Astrocyte (in vitro differentiated cells and primary cell): ENCODE measurements at regions not wholly inside any gene's neighbourhood (a gene's known extent, or its start where the extent isn't known, plus 50 kb on each side); places are given as distances from the start of the nearest gene placed in this dataset.
A peak's percentile ranks its signal among the peaks of the same experiment; 100 is the strongest.

ENCODE experiments used
- EZH2 ChIP-seq: IDR thresholded peaks from 2 replicates; pipeline ENCODE4 v1.6.1; 2012; ENCODE audit warnings: mild to moderate bottlenecking, low read length, inconsistent platforms; ENCODE audit not compliant: insufficient read depth
- TF ChIP-seq, protein P1 (sequence below): IDR thresholded peaks from 2 replicates; pipeline ENCODE4 v1.5.1; 2011; ENCODE audit warnings: low read depth, mild to moderate bottlenecking, inconsistent platforms, low read length, moderate library complexity; ENCODE audit not compliant: insufficient read depth

DNA sequence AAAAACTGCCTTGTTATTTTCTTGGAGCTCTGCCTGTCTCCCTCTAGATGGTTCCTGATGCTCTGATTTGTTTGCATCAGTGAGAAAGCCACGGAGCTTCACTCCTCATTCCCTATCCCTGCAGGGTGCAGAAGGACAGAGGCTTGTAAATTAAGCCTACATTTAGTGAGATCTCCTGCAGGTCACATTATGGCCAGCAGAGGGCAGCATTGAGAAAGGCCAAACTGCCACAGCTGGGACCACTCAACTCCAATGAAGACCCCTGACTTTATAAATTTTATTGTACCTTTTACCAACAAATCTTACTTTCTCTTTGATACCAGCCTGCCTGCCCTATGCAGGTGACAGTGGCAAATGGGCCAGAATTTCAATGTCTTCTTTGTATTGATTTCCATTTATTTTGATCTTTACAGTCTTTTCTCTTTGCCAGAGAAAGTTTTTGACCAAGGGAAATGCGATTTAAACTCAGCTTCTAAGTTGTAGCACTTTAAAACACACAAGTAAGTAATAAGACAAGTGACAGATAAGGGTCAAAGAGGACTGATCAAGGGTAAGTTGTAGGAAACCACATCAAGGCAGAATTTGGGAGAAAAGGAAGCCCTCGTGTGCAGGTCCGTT is 1029.1 kb upstream of the KLHL29 start:
- TF ChIP-seq, protein P1, sequence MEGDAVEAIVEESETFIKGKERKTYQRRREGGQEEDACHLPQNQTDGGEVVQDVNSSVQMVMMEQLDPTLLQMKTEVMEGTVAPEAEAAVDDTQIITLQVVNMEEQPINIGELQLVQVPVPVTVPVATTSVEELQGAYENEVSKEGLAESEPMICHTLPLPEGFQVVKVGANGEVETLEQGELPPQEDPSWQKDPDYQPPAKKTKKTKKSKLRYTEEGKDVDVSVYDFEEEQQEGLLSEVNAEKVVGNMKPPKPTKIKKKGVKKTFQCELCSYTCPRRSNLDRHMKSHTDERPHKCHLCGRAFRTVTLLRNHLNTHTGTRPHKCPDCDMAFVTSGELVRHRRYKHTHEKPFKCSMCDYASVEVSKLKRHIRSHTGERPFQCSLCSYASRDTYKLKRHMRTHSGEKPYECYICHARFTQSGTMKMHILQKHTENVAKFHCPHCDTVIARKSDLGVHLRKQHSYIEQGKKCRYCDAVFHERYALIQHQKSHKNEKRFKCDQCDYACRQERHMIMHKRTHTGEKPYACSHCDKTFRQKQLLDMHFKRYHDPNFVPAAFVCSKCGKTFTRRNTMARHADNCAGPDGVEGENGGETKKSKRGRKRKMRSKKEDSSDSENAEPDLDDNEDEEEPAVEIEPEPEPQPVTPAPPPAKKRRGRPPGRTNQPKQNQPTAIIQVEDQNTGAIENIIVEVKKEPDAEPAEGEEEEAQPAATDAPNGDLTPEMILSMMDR, result peak; percentile 60
- TF ChIP-seq EZH2, result no peak
